ENCODE measurements at regions not wholly inside any gene's neighbourhood (a gene's known extent, or its start where the extent isn't known, plus 50 kb on each side); places are given as distances from the start of the nearest gene placed in this dataset.

- no peak for DNase-seq
Measured at GRCh38 chr7:126378642-126379041, 874.1 kb downstream of the GRM8 start.

GRCh38 chr7:126370038-126370668 lies 882.6 kb downstream of the GRM8 start:
- no peak for DNase-seq

- DNase-seq: no peak
Measured at GRCh38 chr7:126362746-126363145, 890.0 kb downstream of the GRM8 start.

- DNase-seq: no peak
Measured at GRCh38 chr7:126361183-126361582, 891.6 kb downstream of the GRM8 start.

GRCh38 chr7:126339813-126340212 lies 912.9 kb downstream of the GRM8 start:
- DNase-seq: no peak

GRCh38 chr7:126305671-126306070 lies 947.1 kb downstream of the GRM8 start:
- no peak for DNase-seq

- DNase-seq: no peak
Measured at GRCh38 chr7:126303926-126304325, 948.8 kb downstream of the GRM8 start.

GRCh38 chr7:126302639-126303038 lies 950.1 kb downstream of the GRM8 start:
- DNase-seq: no peak

GRCh38 chr7:126286317-126286716 lies 966.4 kb downstream of the GRM8 start:
- DNase-seq: no peak

GRCh38 chr7:126236261-126236660 lies 1016.5 kb downstream of the GRM8 start:
- DNase-seq: no peak

- DNase-seq: no peak
Measured at GRCh38 chr7:126228356-126229061, 1024.2 kb downstream of the GRM8 start.

GRCh38 chr7:126227643-126228042 lies 1025.1 kb downstream of the GRM8 start:
- no peak for DNase-seq

GRCh38 chr7:126227055-126227454 lies 1025.7 kb downstream of the GRM8 start:
- no peak for DNase-seq

- no peak for DNase-seq
Measured at GRCh38 chr7:126223729-126224128, 1029.0 kb downstream of the GRM8 start.

GRCh38 chr7:126222782-126223181 lies 1030.0 kb downstream of the GRM8 start:
- no peak for DNase-seq

- no peak for DNase-seq
Measured at GRCh38 chr7:126215785-126216184, 1037.0 kb downstream of the GRM8 start.

GRCh38 chr7:126213876-126214275 lies 1038.9 kb downstream of the GRM8 start:
- DNase-seq: no peak

- no peak for DNase-seq
Measured at GRCh38 chr7:126211875-126212274, 1040.9 kb downstream of the GRM8 start.

GRCh38 chr7:126210707-126211106 lies 1042.0 kb downstream of the GRM8 start:
- no peak for DNase-seq

- no peak for DNase-seq
Measured at GRCh38 chr7:126203185-126203584, 1049.6 kb downstream of the GRM8 start.

- no peak for DNase-seq
Measured at GRCh38 chr7:126202177-126202576, 1050.6 kb downstream of the GRM8 start.

- DNase-seq: no peak
Measured at GRCh38 chr7:126185959-126186580, 1066.7 kb downstream of the GRM8 start.

- DNase-seq: no peak
Measured at GRCh38 chr7:126179916-126180315, 1072.8 kb downstream of the GRM8 start.

GRCh38 chr7:126178865-126179264 lies 1073.9 kb downstream of the GRM8 start:
- no peak for DNase-seq
